IMR-90 (cell line): ENCODE measurements at regions not wholly inside any gene's neighbourhood (a gene's known extent, or its start where the extent isn't known, plus 50 kb on each side); places are given as distances from the start of the nearest gene placed in this dataset.

ENCODE experiments used
- ATAC-seq: fragments of 200-7000 bp; cut with Tn5 transposase; 2 replicates; pipeline ENCODE4 v1.9.1; 2020; ENCODE audit warnings: low read depth, mild to moderate bottlenecking, moderate library complexity
- BruUV-seq: library from RNA; stranded (reverse); fragments of 400-500 nt; replicated peaks from 2 replicates; lab custom pipeline; 2021; lab: Mats Ljungman, UMichigan
- CTCF ChIA-PET: fragments of 300-600 bp; formaldehyde crosslinking; extraction: SDS; loops from one replicate; lab custom pipeline; 2021; ENCODE audit warnings: antibody characterized with exemption; lab: Yijun Ruan, JAX
- POLR2A ChIA-PET: fragments of 300-600 bp; sonication (Branson Sonifier 250); formaldehyde crosslinking; loops from one replicate; lab custom pipeline; 2022; ENCODE audit warnings: antibody characterized with exemption; ENCODE audit not compliant: unreplicated experiment; lab: Charles Lee
- DNase-seq: peaks from one replicate; pipeline ENCODE4 v3.0.0; 2013
- H2AFZ ChIP-seq: replicated peaks from 2 replicates; pipeline ENCODE3; 2013; ENCODE audit warnings: low read length, mild to moderate bottlenecking; ENCODE audit not compliant: poor library complexity
- H2AK5ac ChIP-seq: 2 replicates; pipeline ENCODE4 v1.6.1; 2013; ENCODE audit warnings: low read depth, low read length, inconsistent platforms
- H2AK9ac ChIP-seq: replicated peaks from 2 replicates; pipeline ENCODE3; 2013; ENCODE audit warnings: mild to moderate bottlenecking, low read depth, low read length, moderate library complexity; ENCODE audit not compliant: poor library complexity
- H2BK120ac ChIP-seq: 2 replicates; pipeline ENCODE4 v1.6.1; 2013; ENCODE audit warnings: low read depth, low read length, inconsistent platforms
- H2BK15ac ChIP-seq: 3 replicates; pipeline ENCODE4 v1.6.1; 2013; ENCODE audit warnings: low read depth, low read length, inconsistent platforms
- H2BK20ac ChIP-seq: 2 replicates; pipeline ENCODE4 v1.6.1; 2013; ENCODE audit warnings: low read depth, mild to moderate bottlenecking, inconsistent platforms, low read length, moderate library complexity
- H2BK5ac ChIP-seq: 2 replicates; pipeline ENCODE4 v1.6.1; 2013; ENCODE audit warnings: mild to moderate bottlenecking, low read depth, low read length, inconsistent platforms; ENCODE audit not compliant: poor library complexity, severe bottlenecking
- H3K14ac ChIP-seq: replicated peaks from 2 replicates; pipeline ENCODE4 v1.6.1; 2013; ENCODE audit warnings: low read depth, low read length, inconsistent platforms
- H3K18ac ChIP-seq: 2 replicates; pipeline ENCODE4 v1.6.1; 2013; ENCODE audit warnings: low read depth, low read length, control low read depth
- H3K23ac ChIP-seq: 2 replicates; pipeline ENCODE4 v1.6.1; 2013; ENCODE audit warnings: low read depth, low read length, inconsistent platforms
- H3K27ac ChIP-seq: 2 replicates; pipeline ENCODE4 v1.5.1; 2013; ENCODE audit warnings: mild to moderate bottlenecking, control low read depth, low read length; ENCODE audit not compliant: insufficient read depth
- H3K27me3 ChIP-seq: 2 replicates; pipeline ENCODE4 v1.6.1; 2013; ENCODE audit warnings: low read length; ENCODE audit not compliant: control insufficient read depth, insufficient read depth
- H3K36me3 ChIP-seq: 2 replicates; pipeline ENCODE4 v1.6.1; 2013; ENCODE audit warnings: low read length, mixed read lengths; ENCODE audit not compliant: control insufficient read depth, insufficient read depth
- H3K4ac ChIP-seq: 2 replicates; pipeline ENCODE4 v1.6.1; 2013; ENCODE audit warnings: low read depth, low read length, inconsistent platforms
- H3K4me1 ChIP-seq: 2 replicates; pipeline ENCODE4 v1.6.1; 2013; ENCODE audit warnings: low read length, mixed read lengths; ENCODE audit not compliant: control insufficient read depth, insufficient read depth
- H3K4me2 ChIP-seq: 2 replicates; pipeline ENCODE4 v1.6.1; 2013; ENCODE audit warnings: low read depth, mild to moderate bottlenecking, control low read depth, low read length, moderate library complexity
- H3K4me3 ChIP-seq: 2 replicates; pipeline ENCODE4 v1.5.1; 2013; ENCODE audit warnings: low read depth, mild to moderate bottlenecking, control low read depth, low read length, moderate library complexity; ENCODE audit not compliant: insufficient read depth
- H3K56ac ChIP-seq: 2 replicates; pipeline ENCODE4 v1.6.1; 2013; ENCODE audit warnings: low read length, inconsistent platforms; ENCODE audit not compliant: insufficient read depth; ENCODE audit errors: extremely low read depth
- H3K79me1 ChIP-seq, 2 experiments: 2 replicates each; pipeline ENCODE4 v1.6.1; 2013; ENCODE audit warnings: low read length in 2 of 2, inconsistent platforms in 1 of 2, low read depth in 1 of 2
- H3K9ac ChIP-seq: 2 replicates; pipeline ENCODE4 v1.6.1; 2013; ENCODE audit warnings: low read depth, low read length, control low read depth
- H3K9me1 ChIP-seq: 2 replicates; pipeline ENCODE4 v1.6.1; 2013; ENCODE audit warnings: low read length, inconsistent platforms; ENCODE audit not compliant: insufficient read depth
- H3K9me3 ChIP-seq: 2 replicates; pipeline ENCODE4 v1.6.1; 2013; ENCODE audit warnings: low read length; ENCODE audit not compliant: control insufficient read depth, insufficient read depth
- H4K20me1 ChIP-seq: 2 replicates; pipeline ENCODE4 v1.6.1; 2013; ENCODE audit warnings: low read length, inconsistent platforms; ENCODE audit not compliant: insufficient read depth
- H4K5ac ChIP-seq: 2 replicates; pipeline ENCODE4 v1.6.1; 2013; ENCODE audit warnings: mild to moderate bottlenecking, low read depth, low read length, control low read depth
- H4K8ac ChIP-seq, 2 experiments: 2 replicates each; pipeline ENCODE4 v1.6.1; 2013; ENCODE audit warnings: low read depth in 2 of 2, low read length in 2 of 2, control low read depth in 1 of 2, inconsistent platforms in 1 of 2
- H4K91ac ChIP-seq: 2 replicates; pipeline ENCODE4 v1.6.1; 2013; ENCODE audit warnings: low read depth, low read length, inconsistent platforms; ENCODE audit not compliant: insufficient read depth
- BHLHE40 ChIP-seq: fragments of 150-350 bp; IDR thresholded peaks from 2 replicates; pipeline ENCODE4 v1.6.1; 2016; ENCODE audit warnings: mild to moderate bottlenecking, low read depth, low read length
- CEBPB ChIP-seq: IDR thresholded peaks from 2 replicates; pipeline ENCODE4 v1.6.1; 2012; ENCODE audit warnings: low read depth, low read length, improper control_type of control experiment
- CHD1 ChIP-seq: IDR thresholded peaks from 2 replicates; pipeline ENCODE4 v1.6.1; 2012; ENCODE audit warnings: low read depth, low read length, improper control_type of control experiment
- ELK1 ChIP-seq: fragments of 150-350 bp; IDR thresholded peaks from 2 replicates; pipeline ENCODE4 v1.6.1; 2016; ENCODE audit warnings: low read depth, mild to moderate bottlenecking, low read length, moderate library complexity, borderline replicate concordance
- FOS ChIP-seq: fragments of 150-350 bp; IDR thresholded peaks from 2 replicates; pipeline ENCODE4 v1.6.1; 2016; ENCODE audit warnings: low read depth, low read length
- MAFK ChIP-seq: IDR thresholded peaks from 2 replicates; pipeline ENCODE4 v1.6.1; 2012; ENCODE audit warnings: low read depth, low read length, improper control_type of control experiment
- MAZ ChIP-seq: IDR thresholded peaks from 2 replicates; pipeline ENCODE4 v1.6.1; 2012; ENCODE audit warnings: low read depth, mild to moderate bottlenecking, low read length, improper control_type of control experiment, moderate library complexity, borderline replicate concordance
- MXI1 ChIP-seq: IDR thresholded peaks from 2 replicates; pipeline ENCODE4 v1.6.1; 2012; ENCODE audit warnings: low read depth, mild to moderate bottlenecking, low read length, moderate library complexity, borderline replicate concordance
- NFE2L2 ChIP-seq: fragments of 150-350 bp; IDR thresholded peaks from 2 replicates; pipeline ENCODE4 v1.6.1; 2016; ENCODE audit warnings: low read depth, mild to moderate bottlenecking, low read length
- POLR2A ChIP-seq: IDR thresholded peaks from 2 replicates; pipeline ENCODE4 v1.6.1; 2012; ENCODE audit warnings: mild to moderate bottlenecking, low read depth, low read length
- RAD21 ChIP-seq: IDR thresholded peaks from 2 replicates; pipeline ENCODE4 v1.6.1; 2012; ENCODE audit warnings: low read length, improper control_type of control experiment
- RCOR1 ChIP-seq: IDR thresholded peaks from 2 replicates; pipeline ENCODE4 v1.6.1; 2012; ENCODE audit warnings: mild to moderate bottlenecking, low read length, improper control_type of control experiment; ENCODE audit not compliant: insufficient replicate concordance
- RFX5 ChIP-seq: IDR thresholded peaks from 2 replicates; pipeline ENCODE4 v1.8.0; 2012; ENCODE audit warnings: low read depth, mild to moderate bottlenecking, low read length, moderate library complexity
- SMC3 ChIP-seq: fragments of 150-350 bp; IDR thresholded peaks from 2 replicates; pipeline ENCODE4 v1.6.1; 2016; ENCODE audit warnings: low read depth, mild to moderate bottlenecking, antibody characterized with exemption, low read length, moderate library complexity
- dilution Hi-C: fragments of 300-500 bp; cut with HindIII; formaldehyde crosslinking; loops from one replicate; pipeline ENCODE4 v1.14.3; 2018; ENCODE audit warnings: low sequenced_read_pairs; ENCODE audit not compliant: unreplicated experiment
- in situ Hi-C: fragments of 300-500 bp; cut with MboI; formaldehyde crosslinking; loops from 3 replicates; pipeline ENCODE4 v1.14.3; 2019; ENCODE audit warnings: low sequenced_read_pairs, inconsistent platforms, mixed read lengths
- intact Hi-C: fragments of 100-400 bp; cut with micrococcal nuclease; formaldehyde crosslinking; loops from 2 replicates; pipeline ENCODE4 v1.10.0; 2022
- TF ChIP-seq, protein P1 (sequence below): conservative IDR thresholded peaks from 2 replicates; pipeline ENCODE4 v1.5.1; 2012; ENCODE audit warnings: mild to moderate bottlenecking, low read depth, low read length, improper control_type of control experiment

DNA sequence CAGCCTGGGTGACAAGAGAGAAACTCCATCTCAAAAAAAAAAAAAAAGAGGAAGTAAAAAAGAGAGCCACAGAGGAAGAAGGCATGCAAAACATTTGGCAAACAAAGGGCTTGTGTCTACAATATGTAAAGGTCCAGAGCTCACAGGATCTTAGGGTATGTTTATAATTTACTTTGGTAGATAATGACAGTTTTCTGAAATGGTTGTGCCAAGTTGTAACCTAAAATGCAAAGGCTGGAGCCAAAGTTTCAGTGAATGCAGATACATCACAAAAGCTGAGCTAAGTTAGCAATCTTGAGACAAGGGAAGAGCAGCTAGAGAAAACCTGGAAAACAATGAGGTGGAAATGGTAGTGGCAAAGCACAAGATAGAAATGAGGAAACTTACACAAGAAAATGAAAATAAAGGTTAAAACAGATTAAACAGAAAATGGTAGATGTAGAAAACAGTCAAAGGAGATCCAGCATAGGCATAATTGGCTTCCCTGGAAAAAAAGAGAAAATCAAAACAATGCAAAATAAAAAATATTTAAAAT is 77.5 kb upstream of the HK2 start:
- no peak for TF ChIP-seq MXI1
- TF ChIP-seq MAFK: no peak
- TF ChIP-seq RFX5: no peak
- TF ChIP-seq NFE2L2: no peak
- TF ChIP-seq CHD1: no peak
- TF ChIP-seq RAD21: no peak
- TF ChIP-seq MAZ: no peak
- no peak for TF ChIP-seq SMC3
- no peak for TF ChIP-seq CEBPB
- TF ChIP-seq, protein P1, sequence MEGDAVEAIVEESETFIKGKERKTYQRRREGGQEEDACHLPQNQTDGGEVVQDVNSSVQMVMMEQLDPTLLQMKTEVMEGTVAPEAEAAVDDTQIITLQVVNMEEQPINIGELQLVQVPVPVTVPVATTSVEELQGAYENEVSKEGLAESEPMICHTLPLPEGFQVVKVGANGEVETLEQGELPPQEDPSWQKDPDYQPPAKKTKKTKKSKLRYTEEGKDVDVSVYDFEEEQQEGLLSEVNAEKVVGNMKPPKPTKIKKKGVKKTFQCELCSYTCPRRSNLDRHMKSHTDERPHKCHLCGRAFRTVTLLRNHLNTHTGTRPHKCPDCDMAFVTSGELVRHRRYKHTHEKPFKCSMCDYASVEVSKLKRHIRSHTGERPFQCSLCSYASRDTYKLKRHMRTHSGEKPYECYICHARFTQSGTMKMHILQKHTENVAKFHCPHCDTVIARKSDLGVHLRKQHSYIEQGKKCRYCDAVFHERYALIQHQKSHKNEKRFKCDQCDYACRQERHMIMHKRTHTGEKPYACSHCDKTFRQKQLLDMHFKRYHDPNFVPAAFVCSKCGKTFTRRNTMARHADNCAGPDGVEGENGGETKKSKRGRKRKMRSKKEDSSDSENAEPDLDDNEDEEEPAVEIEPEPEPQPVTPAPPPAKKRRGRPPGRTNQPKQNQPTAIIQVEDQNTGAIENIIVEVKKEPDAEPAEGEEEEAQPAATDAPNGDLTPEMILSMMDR: no peak
- no peak for TF ChIP-seq BHLHE40
- no peak for TF ChIP-seq RCOR1
- TF ChIP-seq FOS: no peak
- no peak for TF ChIP-seq ELK1
- no peak for TF ChIP-seq POLR2A

More for the DNA sequence above, 77.5 kb upstream of the HK2 start:
- no TSS peak for BruUV-seq
- no peaks in the 10 kb centered on the region for H3K27me3 ChIP-seq
- H2BK15ac ChIP-seq: no peak overlapping the region
- no peak overlapping the region for H3K14ac ChIP-seq
- peaks cover 3% of the 10 kb centered on the region; the same call in 1 of the 2 replicates for H3K9me1 ChIP-seq
- no peaks in the 10 kb centered on the region for H3K36me3 ChIP-seq
- no peak overlapping the region for H3K18ac ChIP-seq
- H3K4me1 ChIP-seq: peaks cover 2% of the 10 kb centered on the region
- no peak overlapping the region for H2BK120ac ChIP-seq
- peak; percentile 22 for DNase-seq
- H2BK5ac ChIP-seq: no peak overlapping the region
- no peak overlapping the region for H4K91ac ChIP-seq
- no peak overlapping the region for H2BK20ac ChIP-seq
- no peak overlapping the region for H3K23ac ChIP-seq
- H4K8ac ChIP-seq: no peak overlapping the region
- no peak for ATAC-seq
- H3K9me3 ChIP-seq: peaks cover 12% of the 10 kb centered on the region
- H3K4me2 ChIP-seq: no peak overlapping the region
- no peak overlapping the region for H3K27ac ChIP-seq
- ChIA-PET CTCF (no interaction called here), POLR2A (no interaction called here)
- in situ Hi-C loops: no loop called here
- no peak overlapping the region for H4K5ac ChIP-seq
- no peak overlapping the region for H2AK9ac ChIP-seq
- no peak overlapping the region for H3K9ac ChIP-seq
- intact Hi-C loops: no loop called here
- H3K79me1 ChIP-seq: no peaks in the 10 kb centered on the region
- no peak overlapping the region for H2AFZ ChIP-seq
- no peak overlapping the region for H3K4ac ChIP-seq
- no peak overlapping the region for H2AK5ac ChIP-seq
- dilution Hi-C loops: no loop called here
- no peak overlapping the region for H3K4me3 ChIP-seq
- H4K20me1 ChIP-seq: no peaks in the 10 kb centered on the region
- no peak overlapping the region for H3K56ac ChIP-seq
